ENCODE measurements at regions not wholly inside any gene's neighbourhood (a gene's known extent, or its start where the extent isn't known, plus 50 kb on each side); places are given as distances from the start of the nearest gene placed in this dataset.

GRCh38 chr17:22703786-22704441 is 1011.6 kb downstream of the KCNJ18 start:
- Histone ChIP-seq H3K27ac (no peak overlapping the region), H3K4me3 (no peak overlapping the region), H3K4me1 (no peaks in the 10 kb centered on the region), H3K9me3 (peaks cover 0 to 40% (median 27%) of the 10 kb centered on the region in 4 donors), H3K36me3 (no peaks in the 10 kb centered on the region), H3K27me3 (peaks cover 0 to 6% (median 0%) of the 10 kb centered on the region in 3 donors)
- no peak for DNase-seq
- TF ChIP-seq POLR2A (IDR thresholded peaks at IDR 0.05) (no peak), CTCF (IDR thresholded peaks at IDR 0.05) (no peak), EP300 (IDR thresholded peaks at IDR 0.05) (no peak), POLR2AphosphoS5 (IDR thresholded peaks at IDR 0.05) (no peak)
- intact Hi-C loops (cut with DNase I; ENCODE audit: low total_unique reads): no loop called here
- 63 to 75% (median 68%) methylated on average over 9 to 31 of the region's 31 CpGs for WGBS, 5 donors

GRCh38 chr17:22704674-22705073 is 1012.4 kb downstream of the KCNJ18 start:
- WGBS, 5 donors: 28 to 50% (median 44%) methylated on average over 4 of the region's 4 CpGs
- H3K9me3 ChIP-seq: peaks cover 0 to 41% (median 24%) of the 10 kb centered on the region in 4 donors
- H3K4me3 ChIP-seq: no peak overlapping the region
- no peak for DNase-seq
- H3K27me3 ChIP-seq: peaks cover 0 to 6% (median 0%) of the 10 kb centered on the region in 3 donors
- TF ChIP-seq EP300 (IDR thresholded peaks at IDR 0.05): no peak
- no peak for TF ChIP-seq CTCF (IDR thresholded peaks at IDR 0.05)
- no peak for TF ChIP-seq POLR2A (IDR thresholded peaks at IDR 0.05)
- TF ChIP-seq POLR2AphosphoS5 (IDR thresholded peaks at IDR 0.05): no peak
- H3K36me3 ChIP-seq: no peaks in the 10 kb centered on the region
- intact Hi-C loops (cut with DNase I; ENCODE audit: low total_unique reads): no loop called here
- no peaks in the 10 kb centered on the region for H3K4me1 ChIP-seq
- H3K27ac ChIP-seq: no peak overlapping the region

GRCh38 chr17:22707626-22708025 is 1015.3 kb downstream of the KCNJ18 start:
- Histone ChIP-seq H3K4me1 (no peaks in the 10 kb centered on the region), H3K27me3 (peaks cover 0 to 6% (median 0%) of the 10 kb centered on the region in 3 donors), H3K4me3 (no peak overlapping the region), H3K27ac (no peak overlapping the region), H3K36me3 (no peaks in the 10 kb centered on the region), H3K9me3 (peaks cover 0 to 63% (median 42%) of the 10 kb centered on the region in 4 donors)
- no peak for DNase-seq
- intact Hi-C loops (cut with DNase I; ENCODE audit: low total_unique reads): no loop called here
- TF ChIP-seq EP300 (IDR thresholded peaks at IDR 0.05): no peak
- no peak for TF ChIP-seq POLR2AphosphoS5 (IDR thresholded peaks at IDR 0.05)
- no peak for TF ChIP-seq CTCF (IDR thresholded peaks at IDR 0.05)
- TF ChIP-seq POLR2A (IDR thresholded peaks at IDR 0.05): no peak
- 38 to 100% (median 47%) methylated on average over 1 to 2 of the region's 2 CpGs for whole genome bisulfite sequencing, 5 donors

- no peak for TF ChIP-seq CTCF (IDR thresholded peaks at IDR 0.05)
- intact Hi-C loops (cut with DNase I; ENCODE audit: low total_unique reads): loop anchor here (5.0 kb wide), 1 partner anchor 40 kb away; no protein-coding TSS in a partner anchor
- no peak for DNase-seq
- Histone ChIP-seq H3K4me1 (no peaks in the 10 kb centered on the region), H3K9me3 (peaks cover 0 to 66% (median 41%) of the 10 kb centered on the region in 4 donors), H3K4me3 (no peak overlapping the region), H3K36me3 (no peaks in the 10 kb centered on the region), H3K27me3 (no peaks in the 10 kb centered on the region), H3K27ac (no peak overlapping the region)
- 67 to 80% (median 78%) methylated on average over 1 to 2 of the region's 2 CpGs for WGBS, 5 donors
These were observed 1024.9 kb downstream of the KCNJ18 start for GRCh38 chr17:22717211-22717610.

Data from stomach (tissue), 8 donors.